G401.6 (cell line): ENCODE measurements at regions not wholly inside any gene's neighbourhood (a gene's known extent, or its start where the extent isn't known, plus 50 kb on each side); places are given as distances from the start of the nearest gene placed in this dataset.
"Not testable (repeated sequence)": the region's sequence is repeated elsewhere in the genome, so short reads cannot be mapped to it uniquely, and the experiment has no call there.

Experiments used
- FAIRE-seq: peaks from 2 replicates; lab custom pipeline; 2012; peaks lifted over from hg19 to GRCh38; lab: Jason Lieb, UNC

GRCh38 chr17:77826132-77826873, 132.2 kb upstream of the TNRC6C start:
- FAIRE-seq: no peak

- FAIRE-seq: no peak
Measured at GRCh38 chr17:77827039-77827438, 131.5 kb upstream of the TNRC6C start.

- FAIRE-seq: no peak
Measured at GRCh38 chr17:77827511-77827910, 131.0 kb upstream of the TNRC6C start.

GRCh38 chr17:77828749-77829539, 129.6 kb upstream of the TNRC6C start:
- FAIRE-seq: no peak

- FAIRE-seq: no peak
Measured at GRCh38 chr17:77829843-77830799, 128.4 kb upstream of the TNRC6C start.

- no peak for FAIRE-seq
Measured at GRCh38 chr17:77830816-77831473, 127.6 kb upstream of the TNRC6C start.

- FAIRE-seq: no peak
Measured at GRCh38 chr17:77831474-77832179, 126.9 kb upstream of the TNRC6C start.

- FAIRE-seq: no peak
Measured at GRCh38 chr17:77832180-77832560, 126.3 kb upstream of the TNRC6C start.

GRCh38 chr17:77833769-77834168, 124.7 kb upstream of the TNRC6C start:
- FAIRE-seq: no peak

GRCh38 chr17:77834170-77835115, 124.1 kb upstream of the TNRC6C start:
- FAIRE-seq: no peak

GRCh38 chr17:77836557-77837041, 121.9 kb upstream of the TNRC6C start:
- FAIRE-seq: no peak

- FAIRE-seq: not testable (repeated sequence)
Measured at GRCh38 chr17:77837072-77837471, 121.4 kb upstream of the TNRC6C start.

GRCh38 chr17:77837917-77838316, 120.6 kb upstream of the TNRC6C start:
- FAIRE-seq: no peak

- FAIRE-seq: no peak
Measured at GRCh38 chr17:77838748-77839697, 119.5 kb upstream of the TNRC6C start.

- no peak for FAIRE-seq
Measured at GRCh38 chr17:77839698-77840512, 118.6 kb upstream of the TNRC6C start.

GRCh38 chr17:77840513-77841165, 117.9 kb upstream of the TNRC6C start:
- no peak for FAIRE-seq
